IMR-90 (cell line): ENCODE measurements at regions not wholly inside any gene's neighbourhood (a gene's known extent, or its start where the extent isn't known, plus 50 kb on each side); places are given as distances from the start of the nearest gene placed in this dataset.

ENCODE experiments used
- ATAC-seq: fragments of 200-7000 bp; cut with Tn5 transposase; 2 replicates; pipeline ENCODE4 v1.9.1; 2020; ENCODE audit warnings: low read depth, mild to moderate bottlenecking, moderate library complexity
- BruUV-seq: library from RNA; stranded (reverse); fragments of 400-500 nt; replicated peaks from 2 replicates; lab custom pipeline; 2021; lab: Mats Ljungman, UMichigan
- CTCF ChIA-PET: fragments of 300-600 bp; formaldehyde crosslinking; extraction: SDS; loops from one replicate; lab custom pipeline; 2021; ENCODE audit warnings: antibody characterized with exemption; lab: Yijun Ruan, JAX
- POLR2A ChIA-PET: fragments of 300-600 bp; sonication (Branson Sonifier 250); formaldehyde crosslinking; loops from one replicate; lab custom pipeline; 2022; ENCODE audit warnings: antibody characterized with exemption; ENCODE audit not compliant: unreplicated experiment; lab: Charles Lee
- DNase-seq: peaks from one replicate; pipeline ENCODE4 v3.0.0; 2013
- H2AFZ ChIP-seq: replicated peaks from 2 replicates; pipeline ENCODE3; 2013; ENCODE audit warnings: low read length, mild to moderate bottlenecking; ENCODE audit not compliant: poor library complexity
- H2AK5ac ChIP-seq: 2 replicates; pipeline ENCODE4 v1.6.1; 2013; ENCODE audit warnings: low read depth, low read length, inconsistent platforms
- H2AK9ac ChIP-seq: replicated peaks from 2 replicates; pipeline ENCODE3; 2013; ENCODE audit warnings: mild to moderate bottlenecking, low read depth, low read length, moderate library complexity; ENCODE audit not compliant: poor library complexity
- H2BK120ac ChIP-seq: 2 replicates; pipeline ENCODE4 v1.6.1; 2013; ENCODE audit warnings: low read depth, low read length, inconsistent platforms
- H2BK15ac ChIP-seq: 3 replicates; pipeline ENCODE4 v1.6.1; 2013; ENCODE audit warnings: low read depth, low read length, inconsistent platforms
- H2BK20ac ChIP-seq: 2 replicates; pipeline ENCODE4 v1.6.1; 2013; ENCODE audit warnings: low read depth, mild to moderate bottlenecking, inconsistent platforms, low read length, moderate library complexity
- H2BK5ac ChIP-seq: 2 replicates; pipeline ENCODE4 v1.6.1; 2013; ENCODE audit warnings: mild to moderate bottlenecking, low read depth, low read length, inconsistent platforms; ENCODE audit not compliant: poor library complexity, severe bottlenecking
- H3K14ac ChIP-seq: replicated peaks from 2 replicates; pipeline ENCODE4 v1.6.1; 2013; ENCODE audit warnings: low read depth, low read length, inconsistent platforms
- H3K18ac ChIP-seq: 2 replicates; pipeline ENCODE4 v1.6.1; 2013; ENCODE audit warnings: low read depth, low read length, control low read depth
- H3K23ac ChIP-seq: 2 replicates; pipeline ENCODE4 v1.6.1; 2013; ENCODE audit warnings: low read depth, low read length, inconsistent platforms
- H3K27ac ChIP-seq: 2 replicates; pipeline ENCODE4 v1.5.1; 2013; ENCODE audit warnings: mild to moderate bottlenecking, control low read depth, low read length; ENCODE audit not compliant: insufficient read depth
- H3K27me3 ChIP-seq: 2 replicates; pipeline ENCODE4 v1.6.1; 2013; ENCODE audit warnings: low read length; ENCODE audit not compliant: control insufficient read depth, insufficient read depth
- H3K36me3 ChIP-seq: 2 replicates; pipeline ENCODE4 v1.6.1; 2013; ENCODE audit warnings: low read length, mixed read lengths; ENCODE audit not compliant: control insufficient read depth, insufficient read depth
- H3K4ac ChIP-seq: 2 replicates; pipeline ENCODE4 v1.6.1; 2013; ENCODE audit warnings: low read depth, low read length, inconsistent platforms
- H3K4me1 ChIP-seq: 2 replicates; pipeline ENCODE4 v1.6.1; 2013; ENCODE audit warnings: low read length, mixed read lengths; ENCODE audit not compliant: control insufficient read depth, insufficient read depth
- H3K4me2 ChIP-seq: 2 replicates; pipeline ENCODE4 v1.6.1; 2013; ENCODE audit warnings: low read depth, mild to moderate bottlenecking, control low read depth, low read length, moderate library complexity
- H3K4me3 ChIP-seq: 2 replicates; pipeline ENCODE4 v1.5.1; 2013; ENCODE audit warnings: low read depth, mild to moderate bottlenecking, control low read depth, low read length, moderate library complexity; ENCODE audit not compliant: insufficient read depth
- H3K56ac ChIP-seq: 2 replicates; pipeline ENCODE4 v1.6.1; 2013; ENCODE audit warnings: low read length, inconsistent platforms; ENCODE audit not compliant: insufficient read depth; ENCODE audit errors: extremely low read depth
- H3K79me1 ChIP-seq, 2 experiments: 2 replicates each; pipeline ENCODE4 v1.6.1; 2013; ENCODE audit warnings: low read length in 2 of 2, inconsistent platforms in 1 of 2, low read depth in 1 of 2
- H3K9ac ChIP-seq: 2 replicates; pipeline ENCODE4 v1.6.1; 2013; ENCODE audit warnings: low read depth, low read length, control low read depth
- H3K9me1 ChIP-seq: 2 replicates; pipeline ENCODE4 v1.6.1; 2013; ENCODE audit warnings: low read length, inconsistent platforms; ENCODE audit not compliant: insufficient read depth
- H3K9me3 ChIP-seq: 2 replicates; pipeline ENCODE4 v1.6.1; 2013; ENCODE audit warnings: low read length; ENCODE audit not compliant: control insufficient read depth, insufficient read depth
- H4K20me1 ChIP-seq: 2 replicates; pipeline ENCODE4 v1.6.1; 2013; ENCODE audit warnings: low read length, inconsistent platforms; ENCODE audit not compliant: insufficient read depth
- H4K5ac ChIP-seq: 2 replicates; pipeline ENCODE4 v1.6.1; 2013; ENCODE audit warnings: mild to moderate bottlenecking, low read depth, low read length, control low read depth
- H4K8ac ChIP-seq, 2 experiments: 2 replicates each; pipeline ENCODE4 v1.6.1; 2013; ENCODE audit warnings: low read depth in 2 of 2, low read length in 2 of 2, control low read depth in 1 of 2, inconsistent platforms in 1 of 2
- H4K91ac ChIP-seq: 2 replicates; pipeline ENCODE4 v1.6.1; 2013; ENCODE audit warnings: low read depth, low read length, inconsistent platforms; ENCODE audit not compliant: insufficient read depth
- BHLHE40 ChIP-seq: fragments of 150-350 bp; IDR thresholded peaks from 2 replicates; pipeline ENCODE4 v1.6.1; 2016; ENCODE audit warnings: mild to moderate bottlenecking, low read depth, low read length
- CEBPB ChIP-seq: IDR thresholded peaks from 2 replicates; pipeline ENCODE4 v1.6.1; 2012; ENCODE audit warnings: low read depth, low read length, improper control_type of control experiment
- CHD1 ChIP-seq: IDR thresholded peaks from 2 replicates; pipeline ENCODE4 v1.6.1; 2012; ENCODE audit warnings: low read depth, low read length, improper control_type of control experiment
- CTCF ChIP-seq: conservative IDR thresholded peaks from 2 replicates; pipeline ENCODE4 v1.5.1; 2012; ENCODE audit warnings: mild to moderate bottlenecking, low read depth, low read length, improper control_type of control experiment
- ELK1 ChIP-seq: fragments of 150-350 bp; IDR thresholded peaks from 2 replicates; pipeline ENCODE4 v1.6.1; 2016; ENCODE audit warnings: low read depth, mild to moderate bottlenecking, low read length, moderate library complexity, borderline replicate concordance
- FOS ChIP-seq: fragments of 150-350 bp; IDR thresholded peaks from 2 replicates; pipeline ENCODE4 v1.6.1; 2016; ENCODE audit warnings: low read depth, low read length
- MAZ ChIP-seq: IDR thresholded peaks from 2 replicates; pipeline ENCODE4 v1.6.1; 2012; ENCODE audit warnings: low read depth, mild to moderate bottlenecking, low read length, improper control_type of control experiment, moderate library complexity, borderline replicate concordance
- NFE2L2 ChIP-seq: fragments of 150-350 bp; IDR thresholded peaks from 2 replicates; pipeline ENCODE4 v1.6.1; 2016; ENCODE audit warnings: low read depth, mild to moderate bottlenecking, low read length
- POLR2A ChIP-seq: IDR thresholded peaks from 2 replicates; pipeline ENCODE4 v1.6.1; 2012; ENCODE audit warnings: mild to moderate bottlenecking, low read depth, low read length
- RAD21 ChIP-seq: IDR thresholded peaks from 2 replicates; pipeline ENCODE4 v1.6.1; 2012; ENCODE audit warnings: low read length, improper control_type of control experiment
- RCOR1 ChIP-seq: IDR thresholded peaks from 2 replicates; pipeline ENCODE4 v1.6.1; 2012; ENCODE audit warnings: mild to moderate bottlenecking, low read length, improper control_type of control experiment; ENCODE audit not compliant: insufficient replicate concordance
- RFX5 ChIP-seq: IDR thresholded peaks from 2 replicates; pipeline ENCODE4 v1.8.0; 2012; ENCODE audit warnings: low read depth, mild to moderate bottlenecking, low read length, moderate library complexity
- SMC3 ChIP-seq: fragments of 150-350 bp; IDR thresholded peaks from 2 replicates; pipeline ENCODE4 v1.6.1; 2016; ENCODE audit warnings: low read depth, mild to moderate bottlenecking, antibody characterized with exemption, low read length, moderate library complexity
- WGBS, 2 experiments: methylation state at CpG; one replicate each; pipeline versions ENCODE4 v1.1.5 to v1.1.7; 2013; ENCODE audit warnings: missing lambda C conversion rate in 2 of 2; ENCODE audit not compliant: insufficient read length in 1 of 2; ENCODE audit errors: extremely low coverage in 2 of 2; 5-methylcytosine and 5-hydroxymethylcytosine counted together
- dilution Hi-C: fragments of 300-500 bp; cut with HindIII; formaldehyde crosslinking; loops from one replicate; pipeline ENCODE4 v1.14.3; 2018; ENCODE audit warnings: low sequenced_read_pairs; ENCODE audit not compliant: unreplicated experiment
- in situ Hi-C: fragments of 300-500 bp; cut with MboI; formaldehyde crosslinking; loops from 3 replicates; pipeline ENCODE4 v1.14.3; 2019; ENCODE audit warnings: low sequenced_read_pairs, inconsistent platforms, mixed read lengths
- intact Hi-C: fragments of 100-400 bp; cut with micrococcal nuclease; formaldehyde crosslinking; loops from 2 replicates; pipeline ENCODE4 v1.10.0; 2022

GRCh38 chr5:168015506-168015905, 275.9 kb upstream of the WWC1 start:
- no peak overlapping the region for H2AFZ ChIP-seq

More at GRCh38 chr5:168015506-168015905, 275.9 kb upstream of the WWC1 start:
- ChIA-PET POLR2A (no interaction called here), CTCF (no interaction called here)
- H3K4me2 ChIP-seq: no peak overlapping the region
- no peak overlapping the region for H3K4ac ChIP-seq
- dilution Hi-C loops: no loop called here
- TF ChIP-seq POLR2A: no peak
- TF ChIP-seq FOS: no peak
- no peak for TF ChIP-seq BHLHE40
- TF ChIP-seq NFE2L2: no peak
- TF ChIP-seq RAD21: no peak
- no peak for TF ChIP-seq RFX5
- TF ChIP-seq SMC3: no peak
- TF ChIP-seq CTCF: no peak
- TF ChIP-seq ELK1: no peak
- TF ChIP-seq MAZ: no peak
- TF ChIP-seq CHD1: no peak
- no peak for TF ChIP-seq CEBPB
- no peak for TF ChIP-seq RCOR1
- H4K91ac ChIP-seq: no peak overlapping the region
- intact Hi-C loops: no loop called here
- H4K5ac ChIP-seq: no peak overlapping the region
- no peaks in the 10 kb centered on the region for H4K20me1 ChIP-seq
- H3K4me1 ChIP-seq: no peaks in the 10 kb centered on the region
- H2AK9ac ChIP-seq: no peak overlapping the region
- no peak overlapping the region for H2BK15ac ChIP-seq
- H3K23ac ChIP-seq: no peak overlapping the region
- H3K9ac ChIP-seq: no peak overlapping the region
- no peak overlapping the region for H3K18ac ChIP-seq
- H3K79me1 ChIP-seq: no peaks in the 10 kb centered on the region
- WGBS, 2 experiments: no CpG with 5 or more reads among the region's 7 CpGs
- H2BK120ac ChIP-seq: no peak overlapping the region
- H4K8ac ChIP-seq: no peak overlapping the region
- H3K36me3 ChIP-seq: no peaks in the 10 kb centered on the region
- in situ Hi-C loops: no loop called here
- no peaks in the 10 kb centered on the region for H3K9me1 ChIP-seq
- ATAC-seq (no peak), DNase-seq (peak; percentile 5)
- H2BK20ac ChIP-seq: no peak overlapping the region
- no peak overlapping the region for H2BK5ac ChIP-seq
- H3K14ac ChIP-seq: no peak overlapping the region
- H3K27me3 ChIP-seq: peaks cover 4% of the 10 kb centered on the region
- H2AK5ac ChIP-seq: no peak overlapping the region
- BruUV-seq: no TSS peak
- H3K9me3 ChIP-seq: no peaks in the 10 kb centered on the region
- no peak overlapping the region for H3K27ac ChIP-seq
- H3K4me3 ChIP-seq: no peak overlapping the region
- H3K56ac ChIP-seq: no peak overlapping the region
